GM18511 (cell line): ENCODE measurements at regions not wholly inside any gene's neighbourhood (a gene's known extent, or its start where the extent isn't known, plus 50 kb on each side); places are given as distances from the start of the nearest gene placed in this dataset.
"Not testable (repeated sequence)": the region's sequence is repeated elsewhere in the genome, so short reads cannot be mapped to it uniquely, and the experiment has no call there.

ENCODE experiments used
- ATAC-seq: cut with Tn5 transposase; IDR thresholded peaks from one replicate; pipeline ENCODE4 v1.9.1; 2021; ENCODE audit warnings: mild to moderate bottlenecking, moderate library complexity; ENCODE audit not compliant: unreplicated experiment

DNA sequence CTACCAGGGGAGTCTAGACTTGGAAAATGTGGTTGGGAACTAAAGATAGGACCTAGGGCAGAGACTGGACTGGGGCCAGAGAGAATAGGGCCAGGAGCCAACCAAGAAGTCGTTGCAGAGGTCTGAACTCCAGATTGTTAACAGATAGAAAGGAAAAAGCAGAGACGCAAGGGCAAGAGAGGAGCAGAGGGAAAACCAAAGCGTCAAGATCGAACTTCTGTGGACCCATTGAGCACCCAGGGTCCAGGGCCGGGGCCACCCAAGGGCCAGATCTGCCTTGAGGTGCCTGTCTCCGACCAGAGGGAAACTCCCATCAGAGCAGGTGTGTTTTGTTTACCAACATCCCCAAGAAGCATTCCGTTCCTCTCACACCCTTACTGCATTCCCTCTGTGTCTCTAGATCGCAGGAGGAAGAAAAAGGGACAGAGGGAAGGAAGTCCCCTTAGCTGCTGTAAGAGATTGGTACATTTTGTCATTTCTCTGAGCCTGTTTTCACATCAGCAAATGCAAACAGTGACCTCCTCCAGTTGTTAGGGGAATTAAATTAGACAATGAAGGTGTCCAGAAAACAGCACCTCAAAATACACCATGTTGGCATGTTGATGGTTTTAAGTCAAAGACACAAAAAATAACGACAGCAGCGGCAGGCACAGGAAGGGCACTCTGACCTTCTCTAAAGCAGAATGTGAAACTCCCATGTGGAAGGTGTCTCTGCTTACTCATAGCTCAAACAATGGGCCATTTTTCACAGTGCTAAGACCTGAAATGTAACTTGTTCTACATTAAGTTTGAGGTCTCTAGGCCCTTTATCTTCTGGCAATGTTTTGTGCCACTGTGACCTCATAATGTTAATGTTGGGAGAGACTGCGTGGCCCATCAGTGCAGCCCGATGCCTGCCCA is 105.8 kb upstream of the RAB4A start:
- peak; percentile 68 for ATAC-seq

GRCh38 chr1:229167318-229167717 is 103.6 kb upstream of the RAB4A start:
- no peak for ATAC-seq

GRCh38 chr1:229169399-229169798 is 101.5 kb upstream of the RAB4A start:
- no peak for ATAC-seq

GRCh38 chr1:229170274-229170673 is 100.6 kb upstream of the RAB4A start:
- no peak for ATAC-seq

DNA sequence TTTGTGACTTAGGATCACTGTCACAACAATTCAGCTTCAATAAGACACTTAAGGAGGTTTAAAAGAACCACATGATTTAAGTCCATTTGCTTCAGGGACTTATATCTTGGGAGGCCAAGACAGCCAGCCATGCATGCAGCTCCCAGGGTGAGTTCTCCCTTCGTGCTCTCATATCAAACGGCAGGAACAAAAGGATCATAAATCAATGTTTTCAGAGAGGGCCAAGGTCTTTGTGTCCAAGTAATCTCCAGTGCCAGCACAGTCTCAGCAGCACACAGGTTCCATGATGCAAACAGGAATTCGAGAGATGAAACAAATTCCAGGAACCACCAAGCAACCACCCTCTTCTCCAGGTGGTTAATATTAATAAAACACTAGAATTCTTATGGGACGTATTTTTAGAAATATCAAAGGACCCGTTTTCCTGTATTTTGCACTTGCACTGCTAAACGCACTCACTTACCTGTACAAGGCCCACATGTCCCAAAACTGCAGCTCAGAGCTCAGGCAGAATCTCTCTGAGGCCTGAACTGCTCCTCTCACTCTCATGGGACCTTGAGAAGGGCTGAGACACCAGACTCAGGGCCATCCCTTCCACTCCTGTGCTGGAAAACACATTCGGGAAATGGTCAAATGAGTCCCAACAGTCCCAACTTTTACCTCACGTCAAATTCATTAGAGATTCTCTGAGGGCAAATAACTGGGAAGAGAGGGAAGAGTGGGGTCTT is 100.0 kb upstream of the RAB4A start:
- no peak for ATAC-seq

DNA sequence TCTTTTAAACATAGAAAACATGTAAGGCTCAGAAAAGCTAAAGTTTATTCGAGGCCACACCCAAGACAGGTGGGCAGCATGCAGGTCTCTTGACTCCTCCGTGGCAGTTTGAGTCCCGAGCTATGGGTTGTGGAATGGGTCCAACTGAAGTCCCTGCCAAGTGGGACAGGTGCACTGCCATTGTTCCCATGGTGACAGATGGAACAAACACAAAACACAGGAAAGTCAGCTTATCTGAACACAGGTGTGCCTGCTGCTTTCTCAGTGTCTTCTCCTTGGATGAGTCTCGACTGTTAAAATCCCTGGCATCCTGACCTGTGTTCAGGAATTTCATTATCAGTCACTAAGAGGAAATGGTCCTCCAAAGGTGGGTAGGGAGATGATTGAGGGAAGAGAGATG is 99.0 kb upstream of the RAB4A start:
- ATAC-seq: no peak

DNA sequence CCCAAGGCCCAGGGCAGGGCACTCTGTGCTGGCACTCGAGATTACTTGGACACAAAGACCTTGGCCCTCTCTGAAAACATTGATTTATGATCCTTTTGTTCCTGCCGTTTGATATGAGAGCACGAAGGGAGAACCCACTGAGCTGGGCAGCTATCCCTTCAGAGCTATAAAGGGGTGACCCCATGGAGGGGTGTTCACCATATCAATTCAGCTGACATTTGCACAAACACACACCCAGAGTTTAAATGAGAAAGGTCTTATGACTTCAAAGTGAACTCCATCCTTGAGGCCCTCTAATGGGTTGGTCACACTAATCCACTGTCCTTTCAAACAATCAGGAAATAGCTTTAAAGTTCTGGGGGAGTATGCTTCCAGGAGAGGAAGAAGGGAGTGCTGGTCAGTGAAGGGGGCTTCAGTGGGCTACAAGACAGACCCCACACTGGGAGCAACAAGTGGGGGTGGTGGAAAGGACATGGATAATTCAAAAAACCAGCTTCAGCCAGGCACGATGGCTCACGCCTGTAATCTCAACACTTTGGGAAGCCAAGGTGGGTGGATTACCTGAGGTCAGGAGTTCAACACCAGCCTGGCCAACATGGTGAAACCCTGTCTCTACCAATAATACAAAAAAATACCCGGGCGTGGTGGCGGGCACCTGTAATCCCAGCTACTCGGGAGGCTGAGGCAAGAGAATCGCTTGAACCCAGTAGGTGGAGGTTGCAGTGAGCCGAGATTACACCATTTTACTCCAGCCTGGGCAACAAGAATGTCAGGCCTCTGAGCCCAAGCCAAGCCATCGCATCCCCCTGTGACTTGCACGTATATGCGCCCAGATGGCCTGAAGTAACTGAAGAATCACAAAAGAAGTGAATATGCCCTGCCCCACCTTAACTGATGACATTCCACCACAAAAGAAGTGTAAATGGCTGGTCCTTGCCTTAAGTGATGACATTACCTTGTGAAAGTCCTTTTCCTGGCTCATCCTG is 97.1 kb upstream of the RAB4A start:
- not testable (repeated sequence) for ATAC-seq

GRCh38 chr1:229175297-229175696 is 95.6 kb upstream of the RAB4A start:
- ATAC-seq: not testable (repeated sequence)

DNA sequence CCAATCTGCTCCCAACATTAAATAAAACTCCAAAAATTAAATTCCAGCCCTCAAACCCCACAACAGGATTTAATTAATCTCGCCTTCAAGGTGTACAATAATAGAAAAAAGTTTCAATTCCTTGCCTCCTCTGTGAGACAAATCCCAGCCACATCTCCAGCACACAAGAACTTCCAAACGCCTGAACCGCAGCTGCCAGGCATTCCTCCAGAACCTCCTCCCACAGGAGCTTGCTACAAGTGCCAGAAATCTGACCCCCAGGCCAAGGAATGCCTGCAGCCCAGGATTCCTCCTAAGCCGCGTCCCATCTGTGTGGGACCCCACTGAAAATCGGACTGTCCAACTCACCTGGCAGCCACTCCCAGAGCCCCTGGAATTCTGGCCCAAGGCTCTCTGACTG is 94.5 kb upstream of the RAB4A start:
- ATAC-seq: not testable (repeated sequence)

DNA sequence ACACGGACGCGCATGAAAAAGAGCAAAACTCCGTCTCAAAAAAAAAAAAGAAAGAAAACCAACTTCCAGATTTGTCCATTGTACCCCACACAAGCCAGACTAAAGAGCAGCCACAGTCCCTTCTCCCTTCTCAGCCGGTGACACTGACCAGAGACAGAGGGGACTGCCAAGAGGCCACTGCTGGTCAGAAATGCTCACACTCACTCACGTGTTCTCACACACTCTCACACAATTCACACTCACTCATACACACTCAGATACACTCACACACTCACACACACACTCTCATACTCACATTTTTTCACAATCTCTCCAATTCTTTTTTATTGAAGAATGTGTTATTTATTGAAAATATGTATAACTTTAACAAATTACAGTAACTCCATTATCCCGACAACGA is 90.8 kb upstream of the RAB4A start:
- ATAC-seq: no peak

DNA sequence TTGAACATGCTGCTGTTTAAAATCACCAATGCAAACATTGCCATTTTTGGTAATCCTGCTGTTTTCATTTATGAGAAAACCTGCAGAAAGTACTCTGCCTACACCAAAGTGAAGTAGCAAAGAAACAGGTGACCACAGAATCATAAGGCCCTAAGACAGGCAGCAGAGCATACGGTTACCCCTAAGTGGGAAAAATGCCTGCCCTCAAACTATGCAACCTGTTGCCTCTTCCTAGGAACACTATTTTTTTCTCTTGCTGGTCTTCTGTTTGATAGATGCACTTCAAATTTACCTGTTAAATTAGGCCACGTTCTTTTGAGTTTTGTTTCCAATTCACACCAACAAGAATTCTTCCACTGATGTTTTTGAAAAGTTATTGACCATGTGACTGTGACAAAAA is 89.5 kb upstream of the RAB4A start:
- no peak for ATAC-seq

GRCh38 chr1:229183588-229183987 is 87.3 kb upstream of the RAB4A start:
- ATAC-seq: no peak

- no peak for ATAC-seq
These were observed 86.8 kb upstream of the RAB4A start for GRCh38 chr1:229184066-229184465.

- no peak for ATAC-seq
These were observed 84.9 kb upstream of the RAB4A start for GRCh38 chr1:229185963-229186362.

DNA sequence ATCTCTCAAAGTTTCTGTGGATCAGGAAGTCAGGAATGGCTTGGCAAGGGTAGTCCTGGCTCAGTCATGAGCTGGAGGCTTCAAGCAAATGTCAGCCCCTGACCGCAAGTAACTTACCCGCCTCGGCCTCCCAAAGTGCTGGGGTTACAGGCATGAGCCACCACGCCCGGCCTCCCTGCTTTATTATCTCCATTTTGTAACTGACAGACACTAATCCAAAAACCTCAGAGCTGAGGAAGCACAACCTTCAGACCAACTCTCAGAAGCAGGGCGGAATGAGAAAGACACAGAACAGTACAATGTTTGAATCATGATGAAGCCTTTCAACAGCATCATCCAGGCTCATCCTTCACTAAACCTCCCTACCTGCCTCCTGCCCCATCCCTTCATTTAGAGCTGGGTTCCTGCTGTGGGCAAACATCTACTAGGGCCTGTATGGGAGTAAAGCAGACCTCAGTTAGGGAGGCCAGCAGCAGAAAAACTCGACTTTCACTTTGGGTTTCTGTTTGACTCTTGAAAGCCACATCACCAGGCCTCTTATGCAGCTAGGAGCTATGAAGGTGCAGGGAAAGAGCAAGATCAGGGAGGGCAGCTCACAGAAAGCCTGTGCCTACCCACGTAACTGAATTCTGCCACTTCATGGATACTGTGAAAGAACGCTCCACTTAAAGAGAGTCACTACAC is 84.4 kb upstream of the RAB4A start:
- peak; percentile 99 for ATAC-seq

- ATAC-seq: no peak
These were observed 80.8 kb upstream of the RAB4A start for GRCh38 chr1:229190057-229190575.

DNA sequence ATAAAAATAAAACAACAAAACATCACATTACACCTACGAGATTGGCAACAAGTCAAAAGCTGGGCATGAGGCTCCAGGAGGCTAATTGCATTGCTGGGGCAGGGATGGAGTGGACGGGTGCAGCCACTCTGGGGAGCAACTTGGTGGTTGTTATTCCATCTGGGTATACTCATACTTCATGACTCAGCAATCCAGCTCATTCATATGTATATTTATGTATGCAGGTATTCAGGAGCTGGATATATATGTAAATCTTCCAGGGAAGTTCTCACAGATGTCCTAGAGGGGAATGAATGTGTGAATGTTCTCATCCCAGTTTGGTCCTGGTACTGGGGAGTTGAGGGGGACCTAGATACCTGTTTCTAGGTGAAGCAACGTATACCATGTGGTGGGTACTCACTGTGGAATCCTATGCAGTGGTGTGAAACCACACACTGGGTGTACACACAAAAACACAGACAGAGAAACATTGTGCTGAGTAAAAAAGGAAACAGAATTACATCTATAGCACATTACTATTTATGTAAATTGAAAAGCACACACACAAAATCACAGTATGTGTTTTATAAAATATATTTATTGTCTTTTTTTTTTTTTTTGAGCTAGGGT is 79.7 kb upstream of the RAB4A start:
- no peak for ATAC-seq

DNA sequence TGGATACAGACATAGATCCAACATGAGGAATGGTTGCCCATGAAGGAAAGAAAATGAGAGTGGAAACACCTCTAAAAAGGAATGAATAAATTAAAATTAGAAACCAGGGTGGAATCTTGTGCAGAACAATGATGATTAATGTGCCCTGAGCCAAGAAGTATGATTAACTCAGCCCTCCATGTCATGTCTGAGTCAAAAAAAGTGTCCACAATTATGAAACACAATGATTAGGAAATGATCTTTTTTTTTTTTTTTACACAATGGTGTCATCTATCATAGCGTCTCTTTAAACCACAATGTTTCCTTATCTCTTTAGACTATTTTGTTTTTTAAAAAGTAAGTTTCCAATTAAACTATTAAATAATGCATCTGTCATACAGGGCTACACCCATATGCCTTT is 78.9 kb upstream of the RAB4A start:
- ATAC-seq: no peak

- no peak for ATAC-seq
These were observed 78.1 kb upstream of the RAB4A start for GRCh38 chr1:229192853-229193252.

- ATAC-seq: no peak
These were observed 76.8 kb upstream of the RAB4A start for GRCh38 chr1:229194096-229194495.
